GM19452 (cell line): ENCODE measurements at regions not wholly inside any gene's neighbourhood (a gene's known extent, or its start where the extent isn't known, plus 50 kb on each side); places are given as distances from the start of the nearest gene placed in this dataset.

Source experiments
- ATAC-seq: cut with Tn5 transposase; IDR thresholded peaks from one replicate; pipeline ENCODE4 v1.9.1; 2021; ENCODE audit not compliant: unreplicated experiment

DNA sequence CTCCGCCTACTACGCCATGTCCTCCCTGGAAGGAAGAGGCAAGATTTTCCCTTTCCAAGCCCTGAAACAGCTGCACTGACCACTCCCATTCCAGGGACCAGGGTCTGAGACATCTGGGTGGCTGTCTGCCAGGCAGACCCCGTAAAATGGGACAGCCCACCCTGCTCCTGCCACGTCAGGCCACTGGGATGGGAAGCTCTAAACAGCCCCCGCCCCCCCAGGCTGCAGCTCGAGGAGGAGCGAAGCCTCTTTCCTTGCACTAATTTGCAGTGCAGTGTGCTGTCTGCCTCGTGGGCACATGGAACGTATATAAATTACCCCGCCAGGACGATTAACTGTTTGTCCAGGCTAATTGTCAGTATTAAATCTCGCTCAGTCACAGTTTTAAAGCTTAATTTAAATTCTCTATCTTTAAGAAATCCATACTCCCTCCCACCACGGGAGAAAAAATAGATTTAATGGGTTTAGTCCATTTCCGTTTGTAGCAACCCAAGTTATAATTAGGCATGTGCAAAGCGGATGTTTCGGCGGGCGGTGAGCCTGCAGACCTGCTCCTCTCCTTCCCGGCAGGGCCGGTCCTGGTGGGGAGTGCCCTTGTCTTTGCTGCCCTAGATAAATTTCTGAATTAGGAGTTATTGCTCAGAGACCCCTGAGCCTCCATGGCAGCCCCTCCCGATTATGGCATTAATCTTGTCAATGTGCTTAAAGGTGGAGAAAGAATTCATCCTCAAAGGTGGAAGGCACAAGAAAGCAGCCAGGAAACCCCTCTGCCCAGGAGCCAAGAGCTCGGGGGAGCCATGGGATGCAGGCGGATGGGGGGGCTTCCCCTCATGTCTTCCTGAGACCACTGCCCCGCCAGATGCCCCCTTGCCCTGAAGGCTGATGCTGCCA lies 268.0 kb upstream of the TNRC6C start:
- no peak for ATAC-seq

DNA sequence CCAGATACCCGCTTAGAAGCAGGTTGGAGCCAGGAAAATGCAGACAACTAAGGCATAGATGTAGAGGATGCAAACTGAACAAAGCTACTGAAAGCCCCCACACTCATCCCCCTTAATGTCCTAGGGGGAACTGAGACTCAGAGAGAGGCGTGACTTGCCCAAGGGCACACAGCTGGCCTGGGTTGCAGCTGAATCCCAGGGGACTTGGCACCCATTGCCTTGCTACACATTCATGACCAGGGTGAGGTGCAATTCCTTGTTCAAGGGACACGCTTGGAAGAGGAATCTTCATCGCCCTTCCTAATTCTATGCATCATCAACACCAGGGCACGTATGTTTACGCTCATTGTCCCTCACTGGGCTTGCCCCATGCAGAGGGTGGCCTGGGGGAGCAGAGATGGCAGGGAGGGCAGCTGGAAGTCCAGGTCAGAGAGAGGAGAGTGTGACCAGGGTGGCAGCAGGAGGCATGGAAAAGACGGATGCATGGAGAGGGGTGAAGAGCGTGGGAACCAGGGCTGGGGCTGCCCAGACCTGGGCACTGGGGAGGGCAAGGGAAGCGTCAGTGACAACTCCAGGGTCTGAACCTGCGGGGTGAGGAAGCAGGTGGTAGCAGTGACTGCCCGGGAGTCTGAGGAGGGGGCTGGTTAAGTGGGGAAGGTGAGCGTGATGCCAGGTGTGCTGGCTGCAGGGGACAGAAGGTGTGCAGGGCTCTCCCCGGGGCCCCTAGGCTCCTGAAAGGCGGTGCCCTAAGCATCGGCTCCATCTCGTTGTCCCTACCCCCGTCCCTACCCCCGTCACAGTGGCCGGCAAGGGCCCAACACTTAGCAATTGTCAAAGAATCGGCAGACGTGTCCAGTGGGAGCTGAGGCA lies 267.1 kb upstream of the TNRC6C start:
- ATAC-seq = no peak

DNA sequence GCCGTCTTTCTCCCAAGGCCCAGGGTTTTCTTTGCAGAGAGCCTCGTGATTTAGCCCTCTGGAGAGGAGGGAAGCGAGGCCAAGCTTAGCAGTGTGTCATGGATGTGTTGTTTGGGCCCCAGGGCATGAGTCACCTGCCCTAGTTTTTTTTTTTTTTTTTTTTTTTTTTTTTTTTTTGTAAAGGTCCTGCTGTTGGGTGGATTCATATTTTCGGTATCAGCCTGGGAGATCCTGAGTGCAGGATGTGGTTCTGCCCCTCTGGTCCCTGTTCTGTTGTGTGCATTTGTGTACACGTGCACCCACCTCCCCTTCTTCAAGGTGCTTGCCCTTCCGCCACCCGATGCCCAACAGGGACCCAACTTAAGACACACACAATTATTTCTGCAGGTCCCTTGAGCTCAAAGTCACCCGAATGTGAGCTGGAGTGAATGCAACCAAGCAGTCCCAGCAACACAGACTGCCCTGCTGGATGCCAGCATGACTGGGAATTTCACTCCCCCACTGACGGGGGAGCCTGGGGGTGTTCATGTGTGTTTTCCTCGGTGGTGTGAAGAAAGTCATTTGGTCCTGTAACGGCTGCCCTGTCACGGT lies 265.8 kb upstream of the TNRC6C start:
- ATAC-seq = no peak

DNA sequence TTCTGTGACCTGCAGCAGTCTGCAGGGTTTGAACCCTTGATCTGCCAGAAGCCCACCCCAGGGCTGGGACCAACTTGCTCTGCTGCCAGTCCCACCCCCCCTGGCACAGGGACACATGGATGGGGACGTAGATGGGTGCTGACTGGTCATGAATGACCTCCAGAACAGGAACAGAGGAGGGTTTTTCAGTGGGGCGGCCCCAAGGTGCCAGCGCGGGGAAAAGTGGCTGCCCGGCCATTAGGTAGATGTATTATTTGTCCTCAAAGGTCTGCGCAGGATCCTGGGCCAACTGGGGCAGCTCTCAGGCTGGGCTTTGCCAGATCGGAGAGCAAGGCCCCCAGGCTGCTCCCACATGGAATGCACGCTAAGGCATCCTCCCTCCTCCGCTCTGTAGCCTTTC lies 265.2 kb upstream of the TNRC6C start:
- ATAC-seq = no peak

DNA sequence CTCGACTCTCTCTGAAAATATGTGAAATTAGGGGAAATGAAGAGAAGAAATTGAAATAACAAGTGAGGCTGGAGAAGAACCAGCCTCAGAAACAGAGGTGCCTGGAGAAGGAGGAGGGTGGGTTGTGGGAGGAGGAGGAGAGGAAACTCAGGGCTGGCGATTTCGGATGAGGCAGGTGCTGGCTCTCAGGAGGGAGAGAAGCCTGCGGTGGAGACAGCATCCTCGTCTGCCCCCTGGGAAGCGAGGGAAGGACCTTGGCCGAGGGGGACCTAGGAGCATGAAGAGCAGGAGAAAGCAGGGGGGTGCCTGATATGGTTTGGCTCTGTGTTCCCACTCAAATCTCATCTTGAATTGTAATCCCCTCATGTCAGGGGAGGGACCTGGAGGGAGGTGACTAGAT lies 264.7 kb upstream of the TNRC6C start:
- no peak for ATAC-seq

DNA sequence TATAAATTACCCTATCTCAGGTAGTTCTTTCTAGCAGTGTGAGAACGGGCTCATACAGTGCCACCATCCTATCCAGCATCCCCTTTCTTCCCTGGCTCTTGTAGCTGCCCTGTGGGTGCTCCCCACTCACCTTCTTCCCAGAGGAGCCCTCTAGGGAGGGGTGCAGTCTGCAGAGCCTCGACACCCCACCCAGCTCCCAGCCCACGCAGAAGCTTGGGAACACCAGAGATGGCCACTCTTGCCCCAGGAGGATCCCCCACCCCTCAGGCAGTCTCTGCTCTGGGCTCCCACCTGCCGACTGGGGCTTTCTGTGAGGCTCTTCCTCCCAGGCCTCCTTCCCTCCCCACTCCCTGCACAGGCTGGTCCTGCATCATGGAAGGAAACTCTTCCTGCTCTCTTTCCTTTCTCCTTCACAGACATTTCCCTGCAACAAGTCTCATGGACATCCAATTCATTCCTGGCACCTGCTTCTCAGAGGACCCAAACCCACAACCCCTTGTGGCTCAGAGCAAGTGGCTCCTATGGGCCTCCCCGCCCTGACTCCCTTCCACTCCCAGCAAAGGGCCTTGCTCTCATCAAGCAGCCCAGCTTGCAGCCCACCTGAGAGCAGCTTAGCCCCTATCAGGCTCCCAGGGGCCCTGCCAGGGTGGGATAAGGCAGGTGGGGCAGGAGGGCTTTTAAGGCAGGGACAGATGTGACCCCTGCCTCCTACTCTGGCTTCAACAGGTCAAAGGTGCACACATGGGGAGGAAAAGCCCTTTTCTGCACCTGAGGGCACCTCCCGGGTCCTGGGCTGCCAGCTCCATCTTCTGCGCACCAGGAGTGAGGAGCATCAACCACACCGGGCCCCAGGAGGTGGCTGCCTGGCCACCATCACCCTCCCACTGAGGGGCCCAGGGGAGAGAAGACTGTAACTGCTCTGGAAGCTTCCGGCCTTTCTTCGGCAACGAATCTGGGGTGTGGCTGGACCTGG lies 263.8 kb upstream of the TNRC6C start:
- no peak for ATAC-seq

DNA sequence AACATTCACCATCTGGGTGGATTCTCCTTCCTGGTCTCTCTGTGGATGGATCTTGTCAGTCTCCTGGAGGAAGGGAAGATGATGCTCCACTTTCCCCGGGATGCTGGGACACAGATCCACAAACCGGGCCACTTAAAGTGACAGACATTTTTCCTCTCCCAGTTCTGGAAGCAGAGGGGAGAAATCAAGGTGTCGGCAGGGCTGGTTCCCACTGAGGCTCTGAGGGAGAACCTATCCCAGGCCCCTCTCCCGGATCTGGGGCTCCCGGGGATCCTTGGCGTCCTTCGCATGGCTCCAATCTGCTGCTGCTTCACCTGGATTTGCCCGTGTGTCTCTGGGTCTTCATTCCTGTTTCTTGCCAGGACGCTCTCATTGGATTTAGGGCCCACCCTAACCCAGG lies 263.1 kb upstream of the TNRC6C start:
- no peak for ATAC-seq

DNA sequence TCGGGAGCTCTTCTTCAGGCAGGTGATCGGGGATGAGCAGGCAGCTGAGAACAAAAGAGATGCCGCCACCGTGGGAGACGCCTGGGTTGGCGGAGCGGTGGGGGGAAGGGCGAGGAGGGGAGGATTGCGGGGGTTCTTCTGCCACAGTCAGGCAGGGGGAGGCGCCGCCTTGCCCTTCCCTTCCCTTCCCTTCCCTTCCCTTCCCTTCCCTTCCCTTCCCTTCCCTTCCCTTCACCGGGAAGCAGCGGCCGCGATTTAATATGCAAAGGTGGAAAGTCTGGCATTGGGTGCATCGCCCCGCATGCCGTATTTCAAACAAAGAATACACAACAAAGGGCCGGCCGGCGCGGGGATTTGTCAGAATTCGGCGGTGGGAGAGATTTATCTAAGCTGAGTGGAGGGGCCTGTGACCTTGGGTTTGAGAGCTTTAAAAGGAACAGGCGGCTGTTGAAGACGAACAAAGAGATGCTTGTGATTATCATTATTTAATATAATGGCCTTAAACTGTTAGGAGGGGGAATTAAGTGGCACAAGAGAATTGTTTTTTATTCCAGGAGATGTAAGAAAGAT lies 262.3 kb upstream of the TNRC6C start:
- ATAC-seq = no peak

DNA sequence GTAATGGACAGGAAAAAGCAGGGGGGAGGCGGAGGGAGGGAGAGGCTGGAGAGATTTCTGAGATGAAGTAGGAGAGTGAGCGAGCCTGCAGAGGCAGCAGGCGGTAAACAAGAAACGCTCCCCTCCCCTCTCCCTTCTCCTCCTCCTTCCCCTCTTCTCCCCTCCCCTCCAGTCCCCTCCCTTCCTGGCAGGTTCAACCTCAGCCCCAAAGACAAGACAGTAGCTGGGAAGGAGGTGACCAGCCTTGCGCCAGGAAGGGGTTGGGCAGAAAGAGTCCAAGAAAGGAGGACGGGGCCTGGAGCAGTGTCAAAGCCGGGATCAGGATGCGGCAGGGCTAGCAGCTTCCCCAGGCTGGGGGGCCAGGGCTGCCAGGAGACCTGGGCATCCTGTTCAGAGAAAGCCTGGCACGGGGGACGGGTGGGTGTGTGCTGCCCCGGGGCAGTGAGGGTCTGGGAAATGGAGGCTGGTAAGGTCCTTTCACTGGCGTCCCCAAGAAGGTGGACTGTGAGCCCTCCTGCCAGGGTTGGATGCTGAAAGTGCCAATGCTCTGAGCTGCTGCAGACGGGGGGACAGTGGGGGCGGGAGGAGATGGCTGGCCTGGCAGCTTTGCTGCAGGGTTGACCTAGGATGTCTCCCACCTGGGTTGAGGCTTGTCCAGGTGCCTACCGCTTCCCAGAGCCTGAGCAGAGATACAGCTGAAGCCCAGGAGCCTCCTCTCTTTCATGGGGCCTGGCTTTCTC lies 261.6 kb upstream of the TNRC6C start:
- no peak for ATAC-seq

DNA sequence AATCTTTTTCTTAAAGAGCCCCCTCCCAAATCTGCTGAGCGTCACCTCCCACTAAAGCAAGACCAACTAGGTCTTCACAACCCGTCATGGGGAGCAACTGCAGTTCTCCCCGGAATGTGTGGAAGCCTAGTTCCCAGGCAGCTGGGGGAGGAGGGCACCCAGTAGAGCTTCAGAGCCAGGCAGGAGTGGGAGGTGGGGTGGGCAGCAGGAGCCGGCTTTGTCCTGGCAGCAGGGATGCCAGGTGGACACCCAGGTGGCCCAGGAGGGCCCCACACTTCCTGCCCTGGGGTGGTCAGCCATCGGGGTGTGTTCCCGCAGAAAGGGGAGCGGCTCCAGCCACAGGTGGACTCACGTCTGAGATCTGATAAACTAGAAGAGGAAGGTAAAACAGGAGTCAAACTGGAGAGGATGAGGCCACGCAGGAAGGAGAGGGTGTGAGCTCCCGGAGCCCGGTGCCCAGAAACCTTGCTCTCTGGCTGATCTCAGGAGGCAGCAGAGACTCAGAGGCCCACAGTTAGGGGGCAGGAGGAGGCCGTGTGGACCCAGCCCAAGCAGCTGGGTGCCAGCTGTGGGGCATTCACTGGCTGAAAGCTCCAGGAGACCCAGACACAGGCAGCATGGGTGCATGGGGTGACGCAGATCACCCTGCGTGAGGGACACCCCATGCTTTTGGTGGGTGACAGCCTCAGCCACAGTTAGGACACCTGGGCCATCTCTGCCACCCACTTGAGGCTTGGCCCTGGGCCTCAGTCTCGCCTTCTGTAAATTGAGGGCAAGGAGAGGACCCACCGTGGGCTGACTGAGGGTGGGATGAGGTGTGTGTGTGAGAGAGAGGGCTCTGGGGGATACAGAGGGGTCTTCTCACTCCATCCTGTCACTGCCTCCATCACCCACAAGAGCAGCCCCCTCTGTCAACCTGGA lies 260.8 kb upstream of the TNRC6C start:
- no peak for ATAC-seq

DNA sequence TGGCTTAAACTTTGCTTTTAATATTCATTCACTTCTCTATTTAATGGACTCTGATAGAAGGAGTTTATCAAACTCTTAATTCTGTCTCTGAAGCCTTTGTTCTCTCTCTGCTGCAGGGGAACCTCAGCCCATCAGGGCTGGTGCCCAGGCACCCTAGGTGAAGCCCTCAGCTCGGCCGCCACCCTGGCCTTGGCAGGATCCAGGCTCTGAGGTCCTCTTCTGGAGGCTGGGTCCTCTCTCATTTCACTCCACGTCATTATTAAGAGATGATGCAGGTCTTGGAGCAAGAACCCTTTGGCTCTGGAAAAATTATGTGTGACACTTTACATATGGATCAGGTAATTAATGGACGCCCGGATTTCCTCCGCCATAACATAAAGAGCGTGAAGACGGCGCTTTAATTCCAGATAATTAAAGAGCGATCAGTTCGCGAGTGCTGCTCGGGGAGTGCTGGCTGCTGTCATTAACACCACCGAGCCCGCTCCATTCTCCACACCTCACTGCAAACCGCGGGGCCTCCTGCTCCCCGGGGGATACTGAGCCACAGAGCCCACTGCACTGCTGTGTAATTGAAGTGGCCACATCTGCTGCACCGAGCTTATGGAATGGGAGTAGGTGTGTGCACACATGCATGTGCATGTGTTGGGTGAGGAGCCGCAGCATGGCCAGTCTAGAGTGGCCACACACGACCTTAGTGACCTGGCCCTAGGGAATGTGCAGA lies 259.4 kb upstream of the TNRC6C start:
- ATAC-seq = no peak

DNA sequence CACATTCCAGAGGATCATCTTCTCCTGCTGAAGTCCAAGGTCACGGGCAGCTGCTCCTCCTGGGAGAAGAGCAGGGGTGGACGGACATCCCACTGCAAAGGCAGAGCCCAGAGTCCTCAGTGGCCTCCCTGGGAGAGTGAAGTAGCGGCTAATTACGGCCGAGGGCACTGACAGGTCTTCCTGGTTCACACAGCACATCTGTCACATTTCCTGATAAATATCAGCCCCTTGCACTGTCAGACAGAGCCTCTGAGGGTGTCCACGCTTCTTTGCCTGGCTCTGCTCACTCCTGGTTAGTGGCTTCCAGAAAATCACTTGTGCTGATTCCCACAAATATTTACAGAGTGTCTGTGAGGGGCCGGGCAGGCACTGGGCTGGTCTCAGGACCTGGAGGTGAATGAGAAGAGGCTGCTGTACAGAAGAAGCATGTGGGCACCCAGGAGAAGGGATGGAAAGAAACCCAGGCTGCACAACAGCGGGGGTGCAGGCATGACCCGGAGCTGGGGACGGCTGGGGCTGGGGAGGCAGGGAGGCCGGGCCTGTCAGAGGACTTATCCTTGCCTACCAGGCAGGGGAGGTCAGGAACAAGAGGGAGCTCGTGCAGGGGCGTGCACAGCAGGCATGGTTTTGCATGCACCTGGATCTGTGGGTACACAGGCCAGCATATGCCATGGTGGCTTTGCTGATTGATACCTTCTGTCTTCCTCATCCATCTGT lies 258.2 kb upstream of the TNRC6C start:
- ATAC-seq = no peak

DNA sequence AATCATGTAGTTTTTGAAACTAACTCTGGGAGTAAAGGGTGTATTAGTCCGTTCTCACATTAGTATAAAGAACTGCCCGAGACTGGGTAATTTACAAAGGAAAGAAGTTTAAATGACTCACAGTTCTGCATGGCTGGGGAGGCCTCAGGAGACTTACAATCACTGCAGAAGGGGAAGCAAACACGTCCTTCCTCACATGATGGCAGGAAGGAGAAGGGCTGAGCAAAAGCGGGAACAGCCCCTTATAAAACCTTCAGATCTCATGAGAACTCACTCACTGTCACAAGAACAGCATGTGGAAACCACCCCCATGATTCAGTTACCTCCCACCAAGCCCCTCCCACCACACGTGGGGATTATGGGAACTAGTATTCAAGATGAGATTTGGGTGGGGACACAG lies 256.5 kb upstream of the TNRC6C start:
- ATAC-seq = no peak

DNA sequence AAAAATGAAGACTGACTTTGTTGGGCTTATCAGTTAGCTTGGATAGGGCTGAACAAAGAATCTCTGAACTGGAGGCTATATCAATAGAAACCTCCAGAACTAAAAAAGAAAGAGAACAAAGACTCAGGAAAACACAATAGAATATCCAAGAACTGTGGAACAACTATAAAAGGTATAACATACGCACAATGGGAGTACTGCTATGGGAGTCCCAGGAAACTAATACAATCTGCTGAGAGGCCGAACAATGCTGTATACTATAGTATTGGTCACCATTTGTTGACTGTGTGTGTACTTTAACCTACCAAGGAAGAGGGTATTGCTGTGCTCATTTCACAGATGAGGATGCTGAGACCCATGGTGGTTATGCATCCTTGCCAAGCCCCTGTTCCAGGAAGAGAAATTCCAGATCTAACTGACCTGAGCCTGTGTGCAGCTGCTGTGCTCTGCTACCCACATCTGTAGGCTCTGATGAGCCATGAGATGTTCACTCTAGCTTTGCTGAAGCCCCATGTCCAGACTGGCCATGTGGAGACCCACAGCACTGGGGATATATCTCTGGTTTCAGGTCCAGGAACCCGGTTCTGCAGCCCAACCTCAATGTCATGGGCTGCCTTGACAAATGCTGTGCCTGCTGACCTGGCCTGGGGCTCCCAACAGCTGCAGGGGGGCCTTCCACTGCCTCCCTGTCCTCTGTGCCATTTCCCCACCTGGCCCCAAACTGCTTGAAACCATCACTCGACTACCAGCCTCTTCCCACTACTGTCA lies 254.3 kb upstream of the TNRC6C start:
- ATAC-seq = no peak

DNA sequence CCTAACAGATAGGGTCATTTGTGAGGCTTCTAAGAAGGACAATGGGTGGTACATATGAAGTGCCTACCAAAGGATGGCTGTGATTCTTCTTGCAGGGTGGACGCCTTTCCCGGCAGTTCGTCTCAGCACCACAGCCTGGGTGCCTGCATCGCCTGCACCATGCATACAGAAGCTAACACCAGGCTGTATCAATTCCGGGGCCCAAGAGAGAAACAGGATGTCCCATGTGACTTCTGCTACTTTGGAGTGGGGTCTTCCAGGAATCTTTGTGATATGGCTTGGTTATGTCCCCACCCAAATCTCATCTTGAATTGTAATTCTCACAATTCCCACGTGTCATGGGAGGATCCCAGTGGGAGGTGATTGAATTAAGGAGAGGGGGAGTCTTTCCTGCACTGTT lies 251.6 kb upstream of the TNRC6C start:
- ATAC-seq = no peak

DNA sequence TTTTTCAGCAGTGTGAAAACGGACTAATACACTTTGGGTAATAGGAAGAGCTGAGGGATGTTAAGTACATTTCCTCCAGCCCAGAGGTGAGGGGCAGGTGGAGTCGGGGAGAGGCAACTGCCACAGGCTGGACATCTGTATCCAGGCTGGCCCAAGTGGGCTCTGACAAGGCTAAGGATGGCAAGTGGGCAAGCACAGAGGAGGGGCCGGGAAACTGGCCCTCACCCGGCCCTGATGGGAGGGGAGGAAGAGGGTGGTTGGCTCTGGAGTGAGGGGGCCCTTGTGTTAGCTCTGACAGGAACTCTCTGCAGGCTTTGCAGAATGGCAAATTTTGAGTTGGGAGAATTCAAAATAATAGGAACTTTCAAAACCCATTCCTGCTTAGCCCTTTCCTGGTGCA lies 251.0 kb upstream of the TNRC6C start:
- ATAC-seq = no peak
